ENCODE measurements at regions not wholly inside any gene's neighbourhood (a gene's known extent, or its start where the extent isn't known, plus 50 kb on each side); places are given as distances from the start of the nearest gene placed in this dataset.

DNA sequence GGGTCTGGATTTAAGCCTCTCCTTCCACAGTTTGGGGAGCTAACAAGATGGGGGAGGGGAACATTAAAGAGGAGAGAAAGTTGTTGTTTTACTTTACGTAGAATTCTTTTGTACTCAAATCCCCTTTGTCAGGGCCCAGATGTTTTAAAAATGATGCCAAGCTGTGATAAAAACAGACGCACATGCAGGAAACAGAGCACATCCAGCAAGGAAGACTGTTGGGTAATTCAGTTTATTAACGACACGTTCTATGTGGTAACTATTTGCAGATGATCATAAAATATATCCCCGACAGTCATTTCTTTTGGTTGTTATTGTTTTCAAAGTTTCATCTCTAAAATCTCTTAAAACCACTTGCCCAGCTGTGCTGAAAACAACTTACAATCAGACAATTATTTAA is 307.0 kb upstream of the PRDM1 start:
- no peak for TF ChIP-seq POLR2AphosphoS5 (IDR thresholded peaks at IDR 0.05; ENCODE audit: low read depth, low read length)
- no peak for TF ChIP-seq SPI1 (IDR thresholded peaks at IDR 0.05; ENCODE audit: low read depth, low read length)
- no peak for TF ChIP-seq POLR2A (IDR thresholded peaks at IDR 0.05; ENCODE audit: low read depth, low read length)

Measured in GM12891 (cell line).